ENCODE measurements at regions not wholly inside any gene's neighbourhood (a gene's known extent, or its start where the extent isn't known, plus 50 kb on each side); places are given as distances from the start of the nearest gene placed in this dataset.

- TF ChIP-seq, protein P1, sequence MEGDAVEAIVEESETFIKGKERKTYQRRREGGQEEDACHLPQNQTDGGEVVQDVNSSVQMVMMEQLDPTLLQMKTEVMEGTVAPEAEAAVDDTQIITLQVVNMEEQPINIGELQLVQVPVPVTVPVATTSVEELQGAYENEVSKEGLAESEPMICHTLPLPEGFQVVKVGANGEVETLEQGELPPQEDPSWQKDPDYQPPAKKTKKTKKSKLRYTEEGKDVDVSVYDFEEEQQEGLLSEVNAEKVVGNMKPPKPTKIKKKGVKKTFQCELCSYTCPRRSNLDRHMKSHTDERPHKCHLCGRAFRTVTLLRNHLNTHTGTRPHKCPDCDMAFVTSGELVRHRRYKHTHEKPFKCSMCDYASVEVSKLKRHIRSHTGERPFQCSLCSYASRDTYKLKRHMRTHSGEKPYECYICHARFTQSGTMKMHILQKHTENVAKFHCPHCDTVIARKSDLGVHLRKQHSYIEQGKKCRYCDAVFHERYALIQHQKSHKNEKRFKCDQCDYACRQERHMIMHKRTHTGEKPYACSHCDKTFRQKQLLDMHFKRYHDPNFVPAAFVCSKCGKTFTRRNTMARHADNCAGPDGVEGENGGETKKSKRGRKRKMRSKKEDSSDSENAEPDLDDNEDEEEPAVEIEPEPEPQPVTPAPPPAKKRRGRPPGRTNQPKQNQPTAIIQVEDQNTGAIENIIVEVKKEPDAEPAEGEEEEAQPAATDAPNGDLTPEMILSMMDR (IDR thresholded peaks at IDR 0.05): no peak
- Histone ChIP-seq H3K4me3 (no peak overlapping the region), H3K27ac (no peak overlapping the region)
- no peak for DNase-seq (ENCODE audit: low spot score)
These were observed 372.1 kb upstream of the AKR1E2 start for GRCh38 chr10:4453950-4454349.

DNA sequence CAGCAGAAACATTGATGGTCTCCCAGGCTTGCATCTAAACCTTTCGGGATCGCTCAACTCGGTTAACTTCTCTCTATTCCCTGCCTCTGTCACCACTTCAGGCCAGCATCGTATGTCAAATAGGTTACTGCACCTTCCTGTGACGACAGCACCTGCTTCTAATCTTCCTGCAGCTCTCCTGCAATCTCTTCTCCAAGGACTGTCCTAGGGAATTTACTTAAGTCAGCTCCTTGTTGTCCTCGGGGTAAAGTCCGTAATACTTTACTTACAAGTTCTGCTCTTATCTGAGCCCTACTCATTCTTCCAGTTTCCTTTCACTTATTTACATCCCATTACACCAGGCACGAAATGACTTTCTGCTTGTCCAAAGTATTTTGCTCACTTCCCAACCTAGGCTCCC, 372.7 kb upstream of the AKR1E2 start:
- DNase-seq (ENCODE audit: low spot score): no peak
- TF ChIP-seq, protein P1 (IDR thresholded peaks at IDR 0.05): no peak
- no peak overlapping the region for H3K4me3 ChIP-seq
- no peak overlapping the region for H3K27ac ChIP-seq

GRCh38 chr10:4450981-4451908, 374.8 kb upstream of the AKR1E2 start:
- H3K27ac ChIP-seq: no peak overlapping the region
- no peak overlapping the region for H3K4me3 ChIP-seq
- DNase-seq (ENCODE audit: low spot score): no peak
- TF ChIP-seq, protein P1 (IDR thresholded peaks at IDR 0.05): no peak

DNA sequence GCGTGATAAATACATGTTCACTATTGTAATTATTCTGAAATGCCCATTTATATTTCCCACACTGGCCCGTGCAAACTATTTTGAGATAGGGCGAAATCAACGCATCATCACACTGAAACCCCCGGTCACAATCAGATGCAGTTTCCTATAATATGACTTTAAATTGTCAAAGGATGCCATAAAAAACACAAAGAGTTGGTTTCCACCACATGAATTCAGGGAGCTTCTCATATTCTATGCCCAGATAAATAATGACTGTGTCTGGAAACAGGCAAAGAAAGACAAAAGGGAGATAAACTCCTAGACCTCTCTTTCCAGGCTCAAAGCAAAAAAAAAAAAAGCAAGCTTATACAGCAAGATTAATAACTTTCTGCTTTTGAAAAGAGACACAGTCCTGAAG, 375.8 kb upstream of the AKR1E2 start:
- Histone ChIP-seq H3K4me3 (no peak overlapping the region), H3K27ac (no peak overlapping the region)
- no peak for DNase-seq (ENCODE audit: low spot score)
- TF ChIP-seq, protein P1 (IDR thresholded peaks at IDR 0.05): no peak

DNA sequence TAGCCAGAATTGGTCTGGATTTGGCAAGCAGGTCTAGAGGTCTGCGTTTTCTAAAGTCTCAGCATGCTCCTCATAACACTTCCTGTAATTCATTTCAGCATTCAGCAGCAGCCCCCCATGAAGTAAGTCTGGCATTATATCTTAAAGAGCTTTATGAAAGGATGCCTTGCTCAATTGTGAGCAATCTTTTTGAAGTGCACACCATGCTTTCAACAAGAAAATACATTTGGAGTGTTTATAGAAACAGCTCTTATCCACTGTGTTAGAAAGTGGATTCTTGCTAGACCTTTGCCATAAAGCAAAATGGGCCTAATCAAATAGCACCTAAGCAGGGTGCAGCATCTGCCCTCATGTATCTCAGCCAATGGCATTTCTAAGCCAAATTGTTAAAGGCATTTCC, 378.0 kb upstream of the AKR1E2 start:
- Histone ChIP-seq H3K4me3 (no peak overlapping the region), H3K27ac (no peak overlapping the region)
- TF ChIP-seq, protein P1 (IDR thresholded peaks at IDR 0.05): no peak
- no peak for DNase-seq (ENCODE audit: low spot score)

DNA sequence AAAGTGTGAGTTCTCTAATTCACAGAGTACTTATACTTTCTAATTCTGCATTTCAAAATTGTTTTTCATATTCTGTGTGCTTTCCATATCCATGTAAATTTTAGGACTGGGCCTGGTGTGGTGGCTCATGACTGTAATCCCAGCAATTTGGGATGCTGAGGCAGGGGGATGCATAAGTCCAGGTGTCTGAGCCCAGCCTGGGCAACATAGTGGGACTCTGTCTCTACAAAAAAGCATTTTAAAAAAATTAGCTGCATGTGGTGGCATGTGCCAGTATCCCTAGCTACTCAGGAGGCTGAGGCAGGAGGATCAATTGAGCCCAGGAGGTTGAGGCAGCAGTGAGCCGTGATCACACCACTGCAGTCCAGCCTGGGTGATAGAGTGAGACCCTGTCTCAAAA, 382.6 kb upstream of the AKR1E2 start:
- DNase-seq (ENCODE audit: low spot score): no peak
- TF ChIP-seq, protein P1 (IDR thresholded peaks at IDR 0.05): no peak
- H3K27ac ChIP-seq: no peak overlapping the region
- no peak overlapping the region for H3K4me3 ChIP-seq

GRCh38 chr10:4442296-4442695, 383.7 kb upstream of the AKR1E2 start:
- no peak for DNase-seq (ENCODE audit: low spot score)
- H3K4me3 ChIP-seq: no peak overlapping the region
- TF ChIP-seq, protein P1 (IDR thresholded peaks at IDR 0.05): no peak
- no peak overlapping the region for H3K27ac ChIP-seq
